ENCODE measurements at regions not wholly inside any gene's neighbourhood (a gene's known extent, or its start where the extent isn't known, plus 50 kb on each side); places are given as distances from the start of the nearest gene placed in this dataset.
"Not testable (repeated sequence)": the region's sequence is repeated elsewhere in the genome, so short reads cannot be mapped to it uniquely, and the experiment has no call there.

DNA sequence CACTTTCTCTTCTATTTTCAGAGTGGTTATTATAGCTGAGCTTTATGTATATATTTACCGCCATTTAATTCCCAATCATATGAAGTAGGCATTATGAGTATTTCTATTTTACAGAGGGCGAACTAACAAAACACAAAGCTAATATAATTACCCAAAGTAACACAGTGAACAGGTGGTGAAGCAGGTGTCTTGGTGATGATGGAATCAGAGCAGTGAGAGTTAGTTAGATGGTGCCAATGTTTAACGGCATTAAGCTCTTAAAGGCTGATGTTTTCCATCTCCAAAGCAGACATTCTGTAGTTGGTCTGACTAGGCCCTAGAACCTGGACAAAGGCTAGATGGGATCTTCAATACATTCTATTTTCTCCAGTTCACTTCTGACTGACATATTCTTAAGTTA lies 551.1 kb upstream of the SYNCRIP start:
- POLR2A ChIA-PET: no interaction called here
- DNase-seq (ENCODE audit: extremely low spot score): no peak
- CTCF ChIA-PET: no interaction called here
- no peak for TF ChIP-seq SUZ12 (IDR thresholded peaks at IDR 0.05)
- no peak for TF ChIP-seq LEF1 (IDR thresholded peaks at IDR 0.05; ENCODE audit: borderline replicate concordance)
- no peak for TF ChIP-seq L3MBTL2 (conservative IDR thresholded peaks at IDR 0.05)
- TF ChIP-seq CTBP1 (IDR thresholded peaks at IDR 0.05; ENCODE audit: borderline replicate concordance): no peak
- TF ChIP-seq NFRKB (IDR thresholded peaks at IDR 0.05): no peak
- no peak for TF ChIP-seq SP1 (IDR thresholded peaks at IDR 0.05)
- no peak for TF ChIP-seq FOXM1 (IDR thresholded peaks at IDR 0.05; ENCODE audit: borderline replicate concordance)
- no peak for TF ChIP-seq ZNF384 (IDR thresholded peaks at IDR 0.05)
- TF ChIP-seq, protein P1, sequence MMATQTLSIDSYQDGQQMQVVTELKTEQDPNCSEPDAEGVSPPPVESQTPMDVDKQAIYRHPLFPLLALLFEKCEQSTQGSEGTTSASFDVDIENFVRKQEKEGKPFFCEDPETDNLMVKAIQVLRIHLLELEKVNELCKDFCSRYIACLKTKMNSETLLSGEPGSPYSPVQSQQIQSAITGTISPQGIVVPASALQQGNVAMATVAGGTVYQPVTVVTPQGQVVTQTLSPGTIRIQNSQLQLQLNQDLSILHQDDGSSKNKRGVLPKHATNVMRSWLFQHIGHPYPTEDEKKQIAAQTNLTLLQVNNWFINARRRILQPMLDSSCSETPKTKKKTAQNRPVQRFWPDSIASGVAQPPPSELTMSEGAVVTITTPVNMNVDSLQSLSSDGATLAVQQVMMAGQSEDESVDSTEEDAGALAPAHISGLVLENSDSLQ (IDR thresholded peaks at IDR 0.05): no peak
- TF ChIP-seq HDGF (IDR thresholded peaks at IDR 0.05; ENCODE audit: borderline replicate concordance): no peak
- no peak for TF ChIP-seq BHLHE40 (IDR thresholded peaks at IDR 0.05; ENCODE audit: borderline replicate concordance)
- TF ChIP-seq ARNT (IDR thresholded peaks at IDR 0.05): no peak
- TF ChIP-seq ELF4 (IDR thresholded peaks at IDR 0.05): no peak
- no peak for TF ChIP-seq FOXA1 (IDR thresholded peaks at IDR 0.05)
- TF ChIP-seq FOXK2 (IDR thresholded peaks at IDR 0.05): no peak
- no peak for TF ChIP-seq TARDBP (IDR thresholded peaks at IDR 0.05)

GRCh38 chr6:86192123-86192522 lies 549.4 kb upstream of the SYNCRIP start:
- POLR2A ChIA-PET: no interaction called here
- CTCF ChIA-PET: no interaction called here
- no peak for TF ChIP-seq LEF1 (IDR thresholded peaks at IDR 0.05; ENCODE audit: borderline replicate concordance)
- no peak for TF ChIP-seq CTBP1 (IDR thresholded peaks at IDR 0.05; ENCODE audit: borderline replicate concordance)
- TF ChIP-seq FOXM1 (IDR thresholded peaks at IDR 0.05; ENCODE audit: borderline replicate concordance): no peak
- TF ChIP-seq TARDBP (IDR thresholded peaks at IDR 0.05): no peak
- no peak for TF ChIP-seq SUZ12 (IDR thresholded peaks at IDR 0.05)
- peak; percentile 8 for DNase-seq (ENCODE audit: extremely low spot score)

- POLR2A ChIA-PET; DNase-seq (ENCODE audit: extremely low spot score): not testable (repeated sequence)
- CTCF ChIA-PET: interaction anchor here (1.1 kb wide), 1 partner anchor 252 kb away, joined by 3 read pairs; no protein-coding TSS in a partner anchor
Observed at GRCh38 chr6:86175149-86175548, 532.5 kb upstream of the SYNCRIP start.

DNA sequence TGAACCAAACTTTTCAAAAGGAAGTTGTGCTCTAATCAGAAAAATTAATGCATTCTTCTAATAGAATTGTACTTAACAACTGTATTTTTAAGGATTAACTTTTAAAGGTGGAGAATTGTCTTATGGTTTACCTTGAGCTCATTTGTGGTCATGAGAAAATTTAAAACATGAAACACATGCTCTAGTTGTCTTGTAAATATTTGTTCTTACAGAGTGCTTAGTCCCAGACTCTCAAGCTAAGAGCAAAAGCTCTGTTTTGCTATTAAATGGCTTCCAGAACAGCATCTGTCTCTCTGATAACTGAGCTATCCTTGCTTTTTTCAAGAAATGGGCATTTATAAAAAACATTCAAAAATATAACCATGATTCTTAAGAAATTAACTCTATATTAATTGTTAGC lies 512.2 kb upstream of the SYNCRIP start:
- TF ChIP-seq SP1 (IDR thresholded peaks at IDR 0.05): no peak
- no peak for TF ChIP-seq TARDBP (IDR thresholded peaks at IDR 0.05)
- TF ChIP-seq SUZ12 (IDR thresholded peaks at IDR 0.05): no peak
- no peak for TF ChIP-seq ZNF384 (IDR thresholded peaks at IDR 0.05)
- no peak for TF ChIP-seq FOXA1 (IDR thresholded peaks at IDR 0.05)
- TF ChIP-seq CTBP1 (IDR thresholded peaks at IDR 0.05; ENCODE audit: borderline replicate concordance): no peak
- TF ChIP-seq, protein P1 (IDR thresholded peaks at IDR 0.05): no peak
- CTCF ChIA-PET: no interaction called here
- DNase-seq (ENCODE audit: extremely low spot score): no peak
- POLR2A ChIA-PET: no interaction called here

GRCh38 chr6:86153521-86153920 lies 510.8 kb upstream of the SYNCRIP start:
- no peak for TF ChIP-seq CTBP1 (IDR thresholded peaks at IDR 0.05; ENCODE audit: borderline replicate concordance)
- TF ChIP-seq, protein P1 (IDR thresholded peaks at IDR 0.05): no peak
- no peak for TF ChIP-seq L3MBTL2 (conservative IDR thresholded peaks at IDR 0.05)
- TF ChIP-seq BHLHE40 (IDR thresholded peaks at IDR 0.05; ENCODE audit: borderline replicate concordance): no peak
- TF ChIP-seq ZNF384 (IDR thresholded peaks at IDR 0.05): no peak
- TF ChIP-seq FOXA1 (IDR thresholded peaks at IDR 0.05): no peak
- TF ChIP-seq FOXM1 (IDR thresholded peaks at IDR 0.05; ENCODE audit: borderline replicate concordance): no peak
- no peak for TF ChIP-seq NFRKB (IDR thresholded peaks at IDR 0.05)
- TF ChIP-seq SUZ12 (IDR thresholded peaks at IDR 0.05): no peak
- TF ChIP-seq ELF4 (IDR thresholded peaks at IDR 0.05): no peak
- no peak for TF ChIP-seq LEF1 (IDR thresholded peaks at IDR 0.05; ENCODE audit: borderline replicate concordance)
- ChIA-PET CTCF (no interaction called here), POLR2A (no interaction called here)
- DNase-seq (ENCODE audit: extremely low spot score): no peak

DNA sequence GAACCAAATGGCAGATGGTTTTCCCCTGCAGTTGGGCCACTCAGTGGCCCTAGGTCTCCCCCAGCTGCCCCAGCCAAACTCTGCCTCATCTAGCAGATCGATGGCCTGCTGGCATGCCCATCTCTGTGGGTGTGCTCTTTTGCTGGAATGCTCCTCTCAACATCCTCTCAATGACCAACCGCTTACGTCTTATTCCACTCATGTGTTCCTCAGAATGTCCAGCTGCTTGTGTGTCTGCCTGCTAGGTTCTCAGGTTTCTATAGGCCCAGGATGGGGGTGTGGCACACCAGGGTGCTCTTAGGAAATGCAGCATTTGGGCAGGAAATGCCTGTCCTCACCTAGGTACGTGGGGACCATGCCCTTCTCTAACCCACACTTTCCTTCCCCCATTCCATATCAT lies 509.9 kb upstream of the SYNCRIP start:
- POLR2A ChIA-PET: no interaction called here
- TF ChIP-seq LEF1 (IDR thresholded peaks at IDR 0.05; ENCODE audit: borderline replicate concordance): no peak
- TF ChIP-seq FOXK2 (IDR thresholded peaks at IDR 0.05): no peak
- no peak for TF ChIP-seq NFRKB (IDR thresholded peaks at IDR 0.05)
- no peak for TF ChIP-seq BHLHE40 (IDR thresholded peaks at IDR 0.05; ENCODE audit: borderline replicate concordance)
- TF ChIP-seq ELF4 (IDR thresholded peaks at IDR 0.05): no peak
- TF ChIP-seq HDGF (IDR thresholded peaks at IDR 0.05; ENCODE audit: borderline replicate concordance): no peak
- TF ChIP-seq, protein P1 (IDR thresholded peaks at IDR 0.05): no peak
- no peak for DNase-seq (ENCODE audit: extremely low spot score)

GRCh38 chr6:86148586-86148985 lies 505.9 kb upstream of the SYNCRIP start:
- POLR2A ChIA-PET: no interaction called here
- DNase-seq (ENCODE audit: extremely low spot score): no peak
- TF ChIP-seq SP1 (IDR thresholded peaks at IDR 0.05) (no peak), TARDBP (IDR thresholded peaks at IDR 0.05) (no peak), L3MBTL2 (conservative IDR thresholded peaks at IDR 0.05) (no peak), HDGF (IDR thresholded peaks at IDR 0.05; ENCODE audit: borderline replicate concordance) (no peak)
- CTCF ChIA-PET: no interaction called here

More for the DNA sequence above, 509.9 kb upstream of the SYNCRIP start:
- CTCF ChIA-PET: interaction anchor here (0.5 to 0.6 kb wide), 2 partner anchors 10 to 459 kb away, joined by 3 read pairs; no protein-coding TSS in a partner anchor

Data from HEK293T (cell line).